Fibroblast of lung (primary cell): ENCODE measurements at regions not wholly inside any gene's neighbourhood (a gene's known extent, or its start where the extent isn't known, plus 50 kb on each side); places are given as distances from the start of the nearest gene placed in this dataset.

Experiments used
- CTCF ChIP-seq, 2 donors: IDR thresholded peaks in 1 of 2; conservative IDR thresholded peaks in 1 of 2; 1 replicate in 1 of 2; 2 replicates in 1 of 2; pipeline ENCODE4 v1.5.1; 2011 to 2012; ENCODE audit warnings: low read length in 2 of 2, control low read depth in 1 of 2, inconsistent platforms in 1 of 2, low read depth in 1 of 2, mild to moderate bottlenecking in 1 of 2
- EZH2 ChIP-seq: IDR thresholded peaks from 2 replicates; pipeline ENCODE4 v1.5.1; 2012; ENCODE audit warnings: low read length, control low read depth, mild to moderate bottlenecking; ENCODE audit errors: missing control alignments

GRCh38 chr3:59612444-59612715 is 562.6 kb upstream of the CFAP20DC start:
- TF ChIP-seq CTCF (conservative IDR thresholded peaks at IDR 0.05 in 1 of 2, IDR thresholded peaks at IDR 0.05 in 1 of 2; ENCODE audit: low read depth in 1 of 2, low read length in 2 of 2) (no peak), EZH2 (no peak)
